HCT116 (cell line): ENCODE measurements at regions not wholly inside any gene's neighbourhood (a gene's known extent, or its start where the extent isn't known, plus 50 kb on each side); places are given as distances from the start of the nearest gene placed in this dataset.

ENCODE experiments used
- ATAC-seq: fragments of 200-7000 bp; cut with Tn5 transposase; 2 replicates; pipeline ENCODE4 v1.9.1; 2020; ENCODE audit warnings: mild to moderate bottlenecking, moderate library complexity
- BruUV-seq: library from RNA; stranded (reverse); fragments of 400-500 nt; replicated peaks from 2 replicates; lab custom pipeline; 2021; lab: Mats Ljungman, UMichigan
- CTCF ChIA-PET: fragments of 300-600 bp; sonication (Branson Sonifier 250); formaldehyde crosslinking; loops from one replicate; lab custom pipeline; 2021; ENCODE audit warnings: antibody characterized with exemption; lab: Charles Lee
- POLR2A ChIA-PET: fragments of 300-600, 350-600 bp; sonication (Branson Sonifier 250); formaldehyde crosslinking; loops from one replicate; lab custom pipeline; 2021; ENCODE audit warnings: antibody characterized with exemption; lab: Charles Lee
- RAD21 ChIA-PET, 2 experiments: fragments of 300-600 bp; sonication (Branson Sonifier 250); formaldehyde crosslinking; loops; one replicate each; lab custom pipeline; 2023; ENCODE audit warnings: low total read pairs in 2 of 2; ENCODE audit not compliant: uncharacterized antibody in 2 of 2, unreplicated experiment in 2 of 2, low non-redundant PET in 1 of 2; lab: Charles Lee
- DNase-seq: peaks from one replicate; pipeline ENCODE4 v3.0.0-alpha.2; 2010; ENCODE audit warnings: low read depth, low spot score
- H2AFZ ChIP-seq: fragments of 200-600 bp; shearing (Covaris generic), sonication (generic); 2 replicates; pipeline ENCODE4 v1.6.1; 2017; ENCODE audit warnings: low read depth, mixed run types, mixed read lengths, antibody characterized with exemption, low read length; ENCODE audit not compliant: poor library complexity, severe bottlenecking
- H3K27ac ChIP-seq: 2 replicates; pipeline ENCODE4 v1.5.1; 2012; ENCODE audit warnings: low read depth, low read length
- H3K27me3 ChIP-seq: fragments of 200-600 bp; sonication (generic); 2 replicates; pipeline ENCODE4 v1.6.1; 2016; ENCODE audit warnings: mixed run types, low read length, mixed read lengths; ENCODE audit not compliant: insufficient read depth
- H3K36me3 ChIP-seq, 2 experiments: fragments of 200-500 bp in 1 of 2; fragments of 200-600 bp in 1 of 2; sonication (Bioruptor generic) in 1 of 2; sonication (generic) in 1 of 2; 2 replicates each; pipeline versions ENCODE4 v1.5.1 to v1.6.1; 2014 to 2016; ENCODE audit warnings: low read length in 2 of 2, inconsistent platforms in 1 of 2, mixed read lengths in 1 of 2, mixed run types in 1 of 2; ENCODE audit not compliant: insufficient read depth in 2 of 2, control insufficient read depth in 1 of 2
- H3K4me1 ChIP-seq, 2 experiments: fragments of 200-600 bp in 1 of 2; sonication (generic) in 1 of 2; 2 replicates each; pipeline versions ENCODE4 v1.5.1 to v1.6.1; 2012 to 2017; ENCODE audit warnings: low read length in 2 of 2, inconsistent platforms in 1 of 2, mild to moderate bottlenecking in 1 of 2, mixed read lengths in 1 of 2, mixed run types in 1 of 2, moderate library complexity in 1 of 2; ENCODE audit not compliant: insufficient read depth in 2 of 2, control insufficient read depth in 1 of 2
- H3K4me2 ChIP-seq: fragments of 200-600 bp; sonication (generic); 2 replicates; pipeline ENCODE4 v1.6.1; 2017; ENCODE audit warnings: mixed run types, low read length, mixed read lengths
- H3K4me3 ChIP-seq, 2 experiments: fragments of 200-600 bp in 1 of 2; sonication (generic) in 1 of 2; replicated peaks in 1 of 2; 2 replicates each; pipeline ENCODE4 v1.5.1; 2011 to 2016; ENCODE audit warnings: low read length in 2 of 2, control low read depth in 1 of 2, low read depth in 1 of 2, mild to moderate bottlenecking in 1 of 2, mixed read lengths in 1 of 2, mixed run types in 1 of 2
- H3K79me2 ChIP-seq: fragments of 200-600 bp; sonication (generic); 2 replicates; pipeline ENCODE4 v1.6.1; 2017; ENCODE audit warnings: mild to moderate bottlenecking, mixed run types, low read length, moderate library complexity, mixed read lengths; ENCODE audit not compliant: insufficient read depth
- H3K9ac ChIP-seq: fragments of 200-600 bp; sonication (generic); 2 replicates; pipeline ENCODE4 v1.6.1; 2016; ENCODE audit warnings: low read length, mixed read lengths
- H3K9me2 ChIP-seq: fragments of 200-600 bp; sonication (generic), shearing (Covaris generic); 2 replicates; pipeline ENCODE4 v1.6.1; 2017; ENCODE audit warnings: mixed run types, mild to moderate bottlenecking, moderate library complexity; ENCODE audit not compliant: insufficient read depth
- H3K9me3 ChIP-seq, 2 experiments: fragments of 200-500 bp in 1 of 2; fragments of 200-600 bp in 1 of 2; sonication (Bioruptor generic) in 1 of 2; sonication (generic) in 1 of 2; 2 replicates each; pipeline ENCODE4 v1.6.1; 2014 to 2017; ENCODE audit warnings: low read length in 2 of 2, mixed read lengths in 2 of 2, inconsistent platforms in 1 of 2, low read depth in 1 of 2, mild to moderate bottlenecking in 1 of 2, mixed run types in 1 of 2, moderate library complexity in 1 of 2; ENCODE audit not compliant: control insufficient read depth in 1 of 2, insufficient read depth in 1 of 2
- H4K20me1 ChIP-seq: fragments of 200-600 bp; sonication (generic), shearing (Covaris generic); 2 replicates; pipeline ENCODE4 v1.6.1; 2017; ENCODE audit warnings: mixed run types, mild to moderate bottlenecking, moderate library complexity; ENCODE audit not compliant: insufficient read depth
- CBX3 ChIP-seq: IDR thresholded peaks from 2 replicates; pipeline ENCODE4 v1.6.1; 2012; ENCODE audit warnings: low read depth
- CEBPB ChIP-seq: IDR thresholded peaks from 2 replicates; pipeline ENCODE4 v1.6.1; 2012; ENCODE audit warnings: low read depth
- EGR1 ChIP-seq: IDR thresholded peaks from 2 replicates; pipeline ENCODE4 v1.6.1; 2012; ENCODE audit warnings: low read depth
- ELF1 ChIP-seq: IDR thresholded peaks from 2 replicates; pipeline ENCODE4 v1.6.1; 2012; ENCODE audit warnings: low read depth, borderline replicate concordance
- EZH2 ChIP-seq: fragments of 200-600 bp; sonication (generic); IDR thresholded peaks from 2 replicates; pipeline ENCODE4 v1.6.1; 2017; ENCODE audit warnings: antibody characterized with exemption, mixed run types
- FOSL1 ChIP-seq: IDR thresholded peaks from 2 replicates; pipeline ENCODE4 v1.6.1; 2012; ENCODE audit warnings: low read depth
- POLR2A ChIP-seq: IDR thresholded peaks from 2 replicates; pipeline ENCODE4 v1.7.0; 2011; ENCODE audit warnings: borderline replicate concordance; ENCODE audit not compliant: insufficient read depth, insufficient read length; ENCODE audit errors: extremely low read depth
- POLR2AphosphoS5 ChIP-seq: IDR thresholded peaks from 2 replicates; pipeline ENCODE4 v1.6.1; 2011; ENCODE audit warnings: mild to moderate bottlenecking, low read depth, low read length, moderate library complexity
- RAD21 ChIP-seq: IDR thresholded peaks from 2 replicates; pipeline ENCODE4 v1.6.1; 2012; ENCODE audit warnings: low read depth, mild to moderate bottlenecking
- SP1 ChIP-seq: IDR thresholded peaks from 2 replicates; pipeline ENCODE4 v1.6.1; 2012; ENCODE audit warnings: low read depth
- ZFX ChIP-seq: fragments of 450-650 bp; IDR thresholded peaks from 2 replicates; pipeline ENCODE4 v1.6.1; 2017
- intact Hi-C: fragments of 100-400 bp; cut with micrococcal nuclease; formaldehyde crosslinking; loops from 2 replicates; pipeline ENCODE4 v1.10.0; 2022
- TF ChIP-seq, protein P1 (sequence below): IDR thresholded peaks from 2 replicates; pipeline ENCODE4 v1.6.1; 2012
- TF ChIP-seq, protein P2 (sequence below): IDR thresholded peaks from 2 replicates; pipeline ENCODE4 v1.6.1; 2011; ENCODE audit warnings: mild to moderate bottlenecking, low read length, moderate library complexity; ENCODE audit not compliant: insufficient replicate concordance; ENCODE audit errors: extremely low read depth
- TF ChIP-seq, protein P3 (sequence below), 3 experiments: fragments of 200-600 bp in 1 of 3; sonication (generic) in 1 of 3; IDR thresholded peaks in 2 of 3; conservative IDR thresholded peaks in 1 of 3; 2 replicates each; pipeline ENCODE4 v1.5.1; 2012 to 2017; ENCODE audit warnings: low read depth in 2 of 3, low read length in 2 of 3, antibody characterized with exemption in 1 of 3, borderline replicate concordance in 1 of 3, control low read depth in 1 of 3, mild to moderate bottlenecking in 1 of 3, mixed read lengths in 1 of 3, mixed run types in 1 of 3, moderate library complexity in 1 of 3; ENCODE audit not compliant: insufficient read depth in 1 of 3
- TF ChIP-seq, protein P4 (sequence below): IDR thresholded peaks from 2 replicates; pipeline ENCODE4 v1.6.1; 2012; ENCODE audit warnings: low read depth

DNA sequence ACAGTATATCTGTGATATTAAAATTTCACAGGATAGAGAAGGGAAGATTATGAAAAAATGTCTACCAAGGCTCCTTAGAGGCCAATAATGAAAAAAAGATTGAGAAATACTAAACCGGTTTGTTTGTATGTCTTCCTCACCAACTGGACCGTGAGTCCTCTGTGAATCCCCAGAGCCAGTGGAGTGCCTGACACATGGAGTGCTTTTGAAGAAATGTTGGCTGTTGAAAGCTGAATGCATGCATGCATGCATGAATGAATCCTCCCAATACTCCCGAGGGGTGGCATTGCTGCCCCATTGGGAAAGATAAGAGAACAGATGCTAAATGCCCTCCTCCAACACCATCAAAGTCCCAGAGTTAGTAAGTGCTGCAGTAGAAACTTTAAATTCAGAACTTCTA, 152.7 kb upstream of the SERP2 start:
- H3K79me2 ChIP-seq = no peaks in the 10 kb centered on the region
- H2AFZ ChIP-seq = no peak overlapping the region
- H3K36me3 ChIP-seq = no peaks in the 10 kb centered on the region
- H3K4me3 ChIP-seq = no peak overlapping the region
- H3K9ac ChIP-seq = no peak overlapping the region
- H3K27me3 ChIP-seq = no peaks in the 10 kb centered on the region
- ChIA-PET POLR2A (no interaction called here), CTCF (no interaction called here)
- no peak for TF ChIP-seq ZFX
- no peak for TF ChIP-seq POLR2AphosphoS5
- TF ChIP-seq, all 23 proteins: peak for 0
- H3K27ac ChIP-seq = no peak overlapping the region
- H4K20me1 ChIP-seq = no peaks in the 10 kb centered on the region
- intact Hi-C loops = no loop called here
- H3K4me2 ChIP-seq = no peak overlapping the region
- RAD21 ChIA-PET = no interaction called here
- H3K4me1 ChIP-seq = peaks cover 0 to 8% of the 10 kb centered on the region in 2 experiments; a peak in 1 of 4 replicates
- DNase-seq = no peak
- no peaks in the 10 kb centered on the region for H3K9me3 ChIP-seq
- H3K9me2 ChIP-seq = no peaks in the 10 kb centered on the region
- ATAC-seq = no peak
- no TSS peak for BruUV-seq

DNA sequence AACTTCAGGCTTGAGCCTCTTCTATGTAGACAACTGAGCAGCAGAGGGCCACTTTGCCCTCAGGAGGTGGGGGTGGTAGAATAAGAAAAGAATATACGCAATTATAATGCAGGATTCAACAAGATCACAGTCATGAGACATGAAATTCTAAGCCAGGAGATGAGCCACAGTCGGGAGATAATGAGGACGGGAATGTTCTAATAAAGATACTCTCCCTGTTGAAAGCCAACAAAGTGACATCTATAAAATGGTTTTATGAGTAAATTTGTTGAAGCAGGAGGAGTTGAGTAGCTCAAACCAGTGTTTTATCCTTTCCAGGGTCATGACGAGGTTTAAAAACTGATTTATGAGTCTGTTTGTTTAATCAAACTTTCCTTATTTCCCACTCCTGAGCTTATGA, 152.0 kb upstream of the SERP2 start:
- H3K9me2 ChIP-seq = no peaks in the 10 kb centered on the region
- ChIA-PET CTCF (no interaction called here), RAD21 (no interaction called here), POLR2A (no interaction called here)
- H4K20me1 ChIP-seq = no peaks in the 10 kb centered on the region
- H3K36me3 ChIP-seq = no peaks in the 10 kb centered on the region
- no TSS peak for BruUV-seq
- H3K79me2 ChIP-seq = no peaks in the 10 kb centered on the region
- H2AFZ ChIP-seq = no peak overlapping the region
- H3K4me2 ChIP-seq = no peak overlapping the region
- no peaks in the 10 kb centered on the region for H3K9me3 ChIP-seq
- ATAC-seq (no peak), DNase-seq (no peak)
- no peak overlapping the region for H3K9ac ChIP-seq
- H3K4me1 ChIP-seq = peaks cover 0 to 8% of the 10 kb centered on the region in 2 experiments; a peak in 1 of 4 replicates
- H3K27me3 ChIP-seq = no peaks in the 10 kb centered on the region
- intact Hi-C loops = no loop called here
- no peak overlapping the region for H3K27ac ChIP-seq
- no peak overlapping the region for H3K4me3 ChIP-seq
- TF ChIP-seq, protein P1, sequence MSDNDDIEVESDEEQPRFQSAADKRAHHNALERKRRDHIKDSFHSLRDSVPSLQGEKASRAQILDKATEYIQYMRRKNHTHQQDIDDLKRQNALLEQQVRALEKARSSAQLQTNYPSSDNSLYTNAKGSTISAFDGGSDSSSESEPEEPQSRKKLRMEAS = no peak
- no peak for TF ChIP-seq SP1
- TF ChIP-seq POLR2A = no peak
- TF ChIP-seq CEBPB = no peak
- TF ChIP-seq EGR1 = no peak
- TF ChIP-seq, protein P2, sequence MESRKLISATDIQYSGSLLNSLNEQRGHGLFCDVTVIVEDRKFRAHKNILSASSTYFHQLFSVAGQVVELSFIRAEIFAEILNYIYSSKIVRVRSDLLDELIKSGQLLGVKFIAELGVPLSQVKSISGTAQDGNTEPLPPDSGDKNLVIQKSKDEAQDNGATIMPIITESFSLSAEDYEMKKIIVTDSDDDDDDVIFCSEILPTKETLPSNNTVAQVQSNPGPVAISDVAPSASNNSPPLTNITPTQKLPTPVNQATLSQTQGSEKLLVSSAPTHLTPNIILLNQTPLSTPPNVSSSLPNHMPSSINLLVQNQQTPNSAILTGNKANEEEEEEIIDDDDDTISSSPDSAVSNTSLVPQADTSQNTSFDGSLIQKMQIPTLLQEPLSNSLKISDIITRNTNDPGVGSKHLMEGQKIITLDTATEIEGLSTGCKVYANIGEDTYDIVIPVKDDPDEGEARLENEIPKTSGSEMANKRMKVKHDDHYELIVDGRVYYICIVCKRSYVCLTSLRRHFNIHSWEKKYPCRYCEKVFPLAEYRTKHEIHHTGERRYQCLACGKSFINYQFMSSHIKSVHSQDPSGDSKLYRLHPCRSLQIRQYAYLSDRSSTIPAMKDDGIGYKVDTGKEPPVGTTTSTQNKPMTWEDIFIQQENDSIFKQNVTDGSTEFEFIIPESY = no peak
- no peak for TF ChIP-seq ELF1
- TF ChIP-seq EZH2 = no peak
- no peak for TF ChIP-seq CBX3
- TF ChIP-seq, protein P3, sequence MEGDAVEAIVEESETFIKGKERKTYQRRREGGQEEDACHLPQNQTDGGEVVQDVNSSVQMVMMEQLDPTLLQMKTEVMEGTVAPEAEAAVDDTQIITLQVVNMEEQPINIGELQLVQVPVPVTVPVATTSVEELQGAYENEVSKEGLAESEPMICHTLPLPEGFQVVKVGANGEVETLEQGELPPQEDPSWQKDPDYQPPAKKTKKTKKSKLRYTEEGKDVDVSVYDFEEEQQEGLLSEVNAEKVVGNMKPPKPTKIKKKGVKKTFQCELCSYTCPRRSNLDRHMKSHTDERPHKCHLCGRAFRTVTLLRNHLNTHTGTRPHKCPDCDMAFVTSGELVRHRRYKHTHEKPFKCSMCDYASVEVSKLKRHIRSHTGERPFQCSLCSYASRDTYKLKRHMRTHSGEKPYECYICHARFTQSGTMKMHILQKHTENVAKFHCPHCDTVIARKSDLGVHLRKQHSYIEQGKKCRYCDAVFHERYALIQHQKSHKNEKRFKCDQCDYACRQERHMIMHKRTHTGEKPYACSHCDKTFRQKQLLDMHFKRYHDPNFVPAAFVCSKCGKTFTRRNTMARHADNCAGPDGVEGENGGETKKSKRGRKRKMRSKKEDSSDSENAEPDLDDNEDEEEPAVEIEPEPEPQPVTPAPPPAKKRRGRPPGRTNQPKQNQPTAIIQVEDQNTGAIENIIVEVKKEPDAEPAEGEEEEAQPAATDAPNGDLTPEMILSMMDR (IDR thresholded peaks at IDR 0.05 in 2 of 3, conservative IDR thresholded peaks at IDR 0.05 in 1 of 3; ENCODE audit: borderline replicate concordance in 1 of 3, insufficient read depth in 1 of 3, low read depth in 2 of 3, low read length in 2 of 3) = no peak
- TF ChIP-seq, protein P4, sequence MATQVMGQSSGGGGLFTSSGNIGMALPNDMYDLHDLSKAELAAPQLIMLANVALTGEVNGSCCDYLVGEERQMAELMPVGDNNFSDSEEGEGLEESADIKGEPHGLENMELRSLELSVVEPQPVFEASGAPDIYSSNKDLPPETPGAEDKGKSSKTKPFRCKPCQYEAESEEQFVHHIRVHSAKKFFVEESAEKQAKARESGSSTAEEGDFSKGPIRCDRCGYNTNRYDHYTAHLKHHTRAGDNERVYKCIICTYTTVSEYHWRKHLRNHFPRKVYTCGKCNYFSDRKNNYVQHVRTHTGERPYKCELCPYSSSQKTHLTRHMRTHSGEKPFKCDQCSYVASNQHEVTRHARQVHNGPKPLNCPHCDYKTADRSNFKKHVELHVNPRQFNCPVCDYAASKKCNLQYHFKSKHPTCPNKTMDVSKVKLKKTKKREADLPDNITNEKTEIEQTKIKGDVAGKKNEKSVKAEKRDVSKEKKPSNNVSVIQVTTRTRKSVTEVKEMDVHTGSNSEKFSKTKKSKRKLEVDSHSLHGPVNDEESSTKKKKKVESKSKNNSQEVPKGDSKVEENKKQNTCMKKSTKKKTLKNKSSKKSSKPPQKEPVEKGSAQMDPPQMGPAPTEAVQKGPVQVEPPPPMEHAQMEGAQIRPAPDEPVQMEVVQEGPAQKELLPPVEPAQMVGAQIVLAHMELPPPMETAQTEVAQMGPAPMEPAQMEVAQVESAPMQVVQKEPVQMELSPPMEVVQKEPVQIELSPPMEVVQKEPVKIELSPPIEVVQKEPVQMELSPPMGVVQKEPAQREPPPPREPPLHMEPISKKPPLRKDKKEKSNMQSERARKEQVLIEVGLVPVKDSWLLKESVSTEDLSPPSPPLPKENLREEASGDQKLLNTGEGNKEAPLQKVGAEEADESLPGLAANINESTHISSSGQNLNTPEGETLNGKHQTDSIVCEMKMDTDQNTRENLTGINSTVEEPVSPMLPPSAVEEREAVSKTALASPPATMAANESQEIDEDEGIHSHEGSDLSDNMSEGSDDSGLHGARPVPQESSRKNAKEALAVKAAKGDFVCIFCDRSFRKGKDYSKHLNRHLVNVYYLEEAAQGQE = no peak
- TF ChIP-seq FOSL1 = no peak
- TF ChIP-seq RAD21 = no peak
